Keratinocyte (primary cell): ENCODE measurements at regions not wholly inside any gene's neighbourhood (a gene's known extent, or its start where the extent isn't known, plus 50 kb on each side); places are given as distances from the start of the nearest gene placed in this dataset.

Source experiments
- EZH2 ChIP-seq: IDR thresholded peaks from one replicate; pipeline ENCODE4 v1.6.1; 2012; ENCODE audit warnings: inconsistent platforms, mild to moderate bottlenecking, low read length, moderate library complexity
- TF ChIP-seq, protein P1 (sequence below), 3 experiments: IDR thresholded peaks in 1 of 3; conservative IDR thresholded peaks in 1 of 3; optimal IDR thresholded peaks in 1 of 3; 2 replicates in 2 of 3; 3 replicates in 1 of 3; pipeline versions ENCODE3 to v1.5.1; 2011; ENCODE audit warnings: low read length in 3 of 3, mild to moderate bottlenecking in 3 of 3, moderate library complexity in 2 of 3, control low read depth in 1 of 3, inconsistent platforms in 1 of 3; ENCODE audit not compliant: insufficient read depth in 2 of 3; ENCODE audit errors: extremely low read depth in 1 of 3

DNA sequence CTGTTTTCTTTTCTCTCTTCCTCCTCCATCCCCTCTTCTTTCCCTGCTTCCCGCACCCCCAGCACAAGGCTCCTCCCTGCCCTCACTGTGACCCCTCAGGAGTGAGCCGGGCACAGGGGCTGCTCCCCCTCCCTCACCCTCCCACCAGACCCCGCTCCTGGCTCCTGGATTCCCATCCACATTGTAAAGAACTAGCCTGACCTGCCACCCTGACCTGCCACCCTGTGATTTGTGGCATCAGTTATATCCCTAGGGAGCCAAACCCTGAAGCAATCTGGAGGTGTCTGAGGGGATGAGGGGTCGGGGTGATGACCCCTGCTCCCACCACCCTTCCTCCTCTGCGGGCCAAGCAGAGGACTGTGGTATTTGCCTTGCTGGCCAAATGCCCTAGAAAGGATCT lies 98.0 kb upstream of the LHX1 start:
- TF ChIP-seq, protein P1, sequence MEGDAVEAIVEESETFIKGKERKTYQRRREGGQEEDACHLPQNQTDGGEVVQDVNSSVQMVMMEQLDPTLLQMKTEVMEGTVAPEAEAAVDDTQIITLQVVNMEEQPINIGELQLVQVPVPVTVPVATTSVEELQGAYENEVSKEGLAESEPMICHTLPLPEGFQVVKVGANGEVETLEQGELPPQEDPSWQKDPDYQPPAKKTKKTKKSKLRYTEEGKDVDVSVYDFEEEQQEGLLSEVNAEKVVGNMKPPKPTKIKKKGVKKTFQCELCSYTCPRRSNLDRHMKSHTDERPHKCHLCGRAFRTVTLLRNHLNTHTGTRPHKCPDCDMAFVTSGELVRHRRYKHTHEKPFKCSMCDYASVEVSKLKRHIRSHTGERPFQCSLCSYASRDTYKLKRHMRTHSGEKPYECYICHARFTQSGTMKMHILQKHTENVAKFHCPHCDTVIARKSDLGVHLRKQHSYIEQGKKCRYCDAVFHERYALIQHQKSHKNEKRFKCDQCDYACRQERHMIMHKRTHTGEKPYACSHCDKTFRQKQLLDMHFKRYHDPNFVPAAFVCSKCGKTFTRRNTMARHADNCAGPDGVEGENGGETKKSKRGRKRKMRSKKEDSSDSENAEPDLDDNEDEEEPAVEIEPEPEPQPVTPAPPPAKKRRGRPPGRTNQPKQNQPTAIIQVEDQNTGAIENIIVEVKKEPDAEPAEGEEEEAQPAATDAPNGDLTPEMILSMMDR (optimal IDR thresholded peaks at IDR 0.05 in 1 of 3, IDR thresholded peaks at IDR 0.05 in 1 of 3, conservative IDR thresholded peaks at IDR 0.05 in 1 of 3; ENCODE audit: extremely low read depth in 1 of 3, insufficient read depth in 2 of 3, low read length in 3 of 3), result no peak
- no peak for TF ChIP-seq EZH2
